ENCODE measurements at regions not wholly inside any gene's neighbourhood (a gene's known extent, or its start where the extent isn't known, plus 50 kb on each side); places are given as distances from the start of the nearest gene placed in this dataset.

- ATAC-seq (peak; percentile 78), DNase-seq (peak; percentile 43 to 63 (median 57))
- WGBS, 2 donors, result 0 to 5% methylated on average over 3 to 4 of the region's 4 CpGs
- no peaks in the 10 kb centered on the region for H3K36me3 ChIP-seq (replicated peaks in 1 of 2; ENCODE audit: insufficient read depth in 1 of 2, low read depth in 2 of 2)
- no peak overlapping the region for H3K4me3 ChIP-seq
- TF ChIP-seq, protein P1, sequence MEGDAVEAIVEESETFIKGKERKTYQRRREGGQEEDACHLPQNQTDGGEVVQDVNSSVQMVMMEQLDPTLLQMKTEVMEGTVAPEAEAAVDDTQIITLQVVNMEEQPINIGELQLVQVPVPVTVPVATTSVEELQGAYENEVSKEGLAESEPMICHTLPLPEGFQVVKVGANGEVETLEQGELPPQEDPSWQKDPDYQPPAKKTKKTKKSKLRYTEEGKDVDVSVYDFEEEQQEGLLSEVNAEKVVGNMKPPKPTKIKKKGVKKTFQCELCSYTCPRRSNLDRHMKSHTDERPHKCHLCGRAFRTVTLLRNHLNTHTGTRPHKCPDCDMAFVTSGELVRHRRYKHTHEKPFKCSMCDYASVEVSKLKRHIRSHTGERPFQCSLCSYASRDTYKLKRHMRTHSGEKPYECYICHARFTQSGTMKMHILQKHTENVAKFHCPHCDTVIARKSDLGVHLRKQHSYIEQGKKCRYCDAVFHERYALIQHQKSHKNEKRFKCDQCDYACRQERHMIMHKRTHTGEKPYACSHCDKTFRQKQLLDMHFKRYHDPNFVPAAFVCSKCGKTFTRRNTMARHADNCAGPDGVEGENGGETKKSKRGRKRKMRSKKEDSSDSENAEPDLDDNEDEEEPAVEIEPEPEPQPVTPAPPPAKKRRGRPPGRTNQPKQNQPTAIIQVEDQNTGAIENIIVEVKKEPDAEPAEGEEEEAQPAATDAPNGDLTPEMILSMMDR (IDR thresholded peaks at IDR 0.05), result peak in 6 of 7 experiments; percentile 18 to 77 (median 68)
- no peak for TF ChIP-seq POLR2A (IDR thresholded peaks at IDR 0.05)
- H3K9me3 ChIP-seq, result no peaks in the 10 kb centered on the region
- no peaks in the 10 kb centered on the region for H3K4me1 ChIP-seq
- H3K27ac ChIP-seq, result no peak overlapping the region
- intact Hi-C loops (cut with DNase I), result no loop called here
- no peaks in the 10 kb centered on the region for H3K27me3 ChIP-seq
Measured at GRCh38 chr9:105157171-105157583, 87.3 kb upstream of the SLC44A1 start.

GRCh38 chr9:105158020-105158419 lies 86.4 kb upstream of the SLC44A1 start:
- Histone ChIP-seq H3K9me3 (no peaks in the 10 kb centered on the region), H3K36me3 (replicated peaks in 1 of 2; ENCODE audit: insufficient read depth in 1 of 2, low read depth in 2 of 2) (no peaks in the 10 kb centered on the region), H3K4me1 (no peaks in the 10 kb centered on the region), H3K27me3 (no peaks in the 10 kb centered on the region), H3K4me3 (no peak overlapping the region), H3K27ac (no peak overlapping the region)
- ATAC-seq (no peak), DNase-seq (no peak)
- WGBS, 2 donors, result 87 to 89% methylated on average over 12 of the region's 12 CpGs
- intact Hi-C loops (cut with DNase I), result no loop called here
- no peak for TF ChIP-seq POLR2A (IDR thresholded peaks at IDR 0.05)
- TF ChIP-seq, protein P1 (IDR thresholded peaks at IDR 0.05), result no peak

DNA sequence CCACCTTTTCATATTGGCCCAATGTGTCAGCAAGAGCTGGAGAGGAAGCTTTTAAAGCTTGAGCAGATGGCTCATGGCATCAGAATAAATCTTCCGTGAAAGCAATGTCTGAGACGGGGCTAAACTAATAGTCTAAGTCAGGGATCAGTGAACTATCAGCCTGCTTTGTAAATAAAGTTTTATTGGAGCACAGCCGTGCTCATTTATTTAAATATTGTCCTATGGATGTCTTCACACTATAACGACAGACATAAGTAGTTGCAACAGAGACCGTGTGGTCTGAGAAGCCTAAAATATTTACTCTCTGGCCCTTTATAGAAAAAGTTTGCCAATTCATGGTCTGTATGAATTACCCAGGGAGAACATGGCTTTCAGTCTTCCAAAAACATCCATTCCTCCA lies 85.6 kb upstream of the SLC44A1 start:
- DNase-seq, result no peak
- Histone ChIP-seq H3K4me3 (no peak overlapping the region), H3K27me3 (no peaks in the 10 kb centered on the region), H3K4me1 (no peaks in the 10 kb centered on the region), H3K9me3 (no peaks in the 10 kb centered on the region), H3K36me3 (replicated peaks in 1 of 2; ENCODE audit: insufficient read depth in 1 of 2, low read depth in 2 of 2) (no peaks in the 10 kb centered on the region), H3K27ac (no peak overlapping the region)
- no peak for TF ChIP-seq POLR2A (IDR thresholded peaks at IDR 0.05)
- TF ChIP-seq, protein P1 (IDR thresholded peaks at IDR 0.05), result no peak
- no peak for ATAC-seq
- intact Hi-C loops (cut with DNase I), result no loop called here
- WGBS, 2 donors, result 61 to 85% methylated on average over 5 of the region's 5 CpGs

DNA sequence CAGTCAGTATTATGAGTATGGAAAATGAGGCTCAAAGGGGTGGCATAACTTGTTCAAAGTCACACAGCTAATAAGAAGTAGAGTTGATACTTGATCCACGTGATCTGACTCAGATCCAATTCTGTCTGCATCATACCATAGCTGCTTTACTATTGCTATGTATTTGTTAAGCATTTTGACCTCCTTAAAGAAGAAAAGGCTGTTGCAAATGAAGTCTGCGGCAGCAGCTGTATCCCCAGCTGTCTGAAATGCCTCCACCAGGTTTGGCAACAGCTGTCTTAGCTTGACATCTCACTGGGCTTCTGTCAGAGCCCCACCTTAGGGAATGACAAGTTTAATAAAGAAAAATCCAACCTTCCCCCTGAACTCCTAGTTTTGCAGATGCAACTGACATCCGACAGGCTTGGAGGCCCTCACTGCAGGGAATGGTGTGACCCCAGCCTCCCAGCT lies 75.6 kb upstream of the SLC44A1 start:
- Histone ChIP-seq H3K36me3 (replicated peaks in 1 of 2; ENCODE audit: insufficient read depth in 1 of 2, low read depth in 2 of 2) (no peaks in the 10 kb centered on the region), H3K27me3 (no peaks in the 10 kb centered on the region), H3K4me1 (no peaks in the 10 kb centered on the region), H3K27ac (no peak overlapping the region), H3K9me3 (no peaks in the 10 kb centered on the region), H3K4me3 (no peak overlapping the region)
- intact Hi-C loops (cut with DNase I), result loop anchor here (10.0 kb wide), 2 partner anchors 236 to 254 kb away; no protein-coding TSS in a partner anchor
- no peak for DNase-seq
- WGBS, 2 donors, result 93 to 97% methylated on average over 3 of the region's 3 CpGs
- no peak for ATAC-seq
- no peak for TF ChIP-seq POLR2A (IDR thresholded peaks at IDR 0.05)
- TF ChIP-seq, protein P1 (IDR thresholded peaks at IDR 0.05), result no peak

- TF ChIP-seq POLR2A (IDR thresholded peaks at IDR 0.05), result no peak
- TF ChIP-seq, protein P1 (IDR thresholded peaks at IDR 0.05), result no peak
- no peak for ATAC-seq
- WGBS, 2 donors, result 14 to 20% methylated on average over 1 of the region's 1 CpG
Measured at GRCh38 chr9:105171076-105171475, 73.4 kb upstream of the SLC44A1 start.

More at GRCh38 chr9:105171076-105171475, 73.4 kb upstream of the SLC44A1 start:
- Histone ChIP-seq H3K27me3 (no peaks in the 10 kb centered on the region), H3K4me1 (no peaks in the 10 kb centered on the region), H3K4me3 (no peak overlapping the region), H3K27ac (no peak overlapping the region), H3K36me3 (replicated peaks in 1 of 2; ENCODE audit: insufficient read depth in 1 of 2, low read depth in 2 of 2) (no peaks in the 10 kb centered on the region), H3K9me3 (no peaks in the 10 kb centered on the region)
- no peak for DNase-seq
- intact Hi-C loops (cut with DNase I), result no loop called here

All from body of pancreas (tissue), 4 donors.